Sigmoid colon (tissue), 4 donors: ENCODE measurements at regions not wholly inside any gene's neighbourhood (a gene's known extent, or its start where the extent isn't known, plus 50 kb on each side); places are given as distances from the start of the nearest gene placed in this dataset.

Experiments used
- CTCF ChIP-seq, 4 experiments: fragments of 450-650 bp in 3 of 4; fragments of 200-600 bp in 1 of 4; IDR thresholded peaks; one replicate each; pipeline ENCODE4 v1.5.1; 2016 to 2019; ENCODE audit warnings: antibody characterized with exemption in 4 of 4, mild to moderate bottlenecking in 3 of 4, moderate library complexity in 2 of 4
- EP300 ChIP-seq, 4 donors: sonication (generic); formaldehyde crosslinking; IDR thresholded peaks; one replicate each; pipeline ENCODE4 v1.6.1; 2017; ENCODE audit warnings: antibody characterized with exemption in 4 of 4
- POLR2AphosphoS5 ChIP-seq, 4 donors: sonication (generic); formaldehyde crosslinking; IDR thresholded peaks; one replicate each; pipeline ENCODE4 v1.6.1; 2017; ENCODE audit warnings: antibody characterized with exemption in 4 of 4

- TF ChIP-seq CTCF (IDR thresholded peaks at IDR 0.05) (no peak), POLR2AphosphoS5 (IDR thresholded peaks at IDR 0.05) (no peak), EP300 (IDR thresholded peaks at IDR 0.05) (no peak)
Observed at GRCh38 chr5:174459071-174459702, 265.2 kb upstream of the MSX2 start.
